ENCODE measurements at regions not wholly inside any gene's neighbourhood (a gene's known extent, or its start where the extent isn't known, plus 50 kb on each side); places are given as distances from the start of the nearest gene placed in this dataset.

DNA sequence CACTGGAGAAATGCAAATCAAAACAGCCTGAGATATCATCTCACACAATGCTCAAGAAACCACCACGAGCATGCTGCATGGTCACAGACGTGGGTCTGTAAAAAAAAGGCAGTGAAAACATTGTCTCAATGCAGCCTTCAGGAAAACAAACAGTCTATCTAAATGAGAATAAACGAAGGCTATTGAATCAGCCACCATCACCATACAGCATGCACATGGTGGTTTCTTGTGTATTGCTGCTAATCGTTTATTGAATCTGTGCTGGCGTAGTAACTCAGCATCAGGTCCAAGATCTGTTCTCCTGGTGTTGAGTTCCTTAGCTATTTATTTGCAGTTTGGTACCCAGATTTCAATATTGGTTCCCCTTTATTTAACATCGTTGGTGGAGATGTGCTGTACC is 1115.0 kb downstream of the CDH18 start:
- no peak for DNase-seq

GRCh38 chr5:18876565-18876964 is 1111.4 kb downstream of the CDH18 start:
- no peak for DNase-seq

DNA sequence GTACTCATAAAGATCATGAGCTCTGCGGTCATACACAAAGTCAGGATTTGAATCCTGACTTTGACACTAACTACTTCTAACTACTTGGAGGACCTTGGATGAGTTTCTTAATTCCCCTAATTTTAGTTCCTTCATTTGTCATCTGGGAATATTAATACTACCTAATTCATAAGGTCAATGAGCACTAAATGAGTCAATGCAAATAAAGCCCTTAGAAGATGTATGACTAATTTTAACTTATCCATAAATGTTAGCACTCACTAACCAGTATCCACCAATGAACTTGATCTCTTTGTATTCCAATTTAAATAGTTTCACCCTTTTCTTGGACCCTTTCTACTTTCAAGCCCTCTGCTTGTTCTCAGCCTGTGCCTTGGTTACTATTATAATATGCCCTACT is 1106.4 kb downstream of the CDH18 start:
- no peak for DNase-seq

DNA sequence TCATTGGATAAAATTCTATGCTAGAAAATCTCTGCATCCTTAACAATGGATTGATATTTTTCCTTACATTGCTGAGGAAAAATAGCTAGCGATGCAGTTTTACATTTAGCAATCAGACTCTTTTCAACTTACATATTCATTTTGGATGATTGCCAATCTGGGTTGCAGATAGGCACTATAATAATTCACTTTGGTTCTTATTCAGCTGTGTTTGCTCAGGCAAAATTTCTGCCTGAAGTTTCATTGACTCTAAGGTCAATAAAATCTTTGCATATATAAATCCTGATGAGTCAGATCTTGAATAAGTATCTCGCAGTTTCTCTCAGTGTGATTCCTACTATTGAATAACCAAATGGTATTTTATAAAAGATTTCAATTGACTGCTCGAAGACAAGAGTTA is 1105.8 kb downstream of the CDH18 start:
- DNase-seq = no peak

DNA sequence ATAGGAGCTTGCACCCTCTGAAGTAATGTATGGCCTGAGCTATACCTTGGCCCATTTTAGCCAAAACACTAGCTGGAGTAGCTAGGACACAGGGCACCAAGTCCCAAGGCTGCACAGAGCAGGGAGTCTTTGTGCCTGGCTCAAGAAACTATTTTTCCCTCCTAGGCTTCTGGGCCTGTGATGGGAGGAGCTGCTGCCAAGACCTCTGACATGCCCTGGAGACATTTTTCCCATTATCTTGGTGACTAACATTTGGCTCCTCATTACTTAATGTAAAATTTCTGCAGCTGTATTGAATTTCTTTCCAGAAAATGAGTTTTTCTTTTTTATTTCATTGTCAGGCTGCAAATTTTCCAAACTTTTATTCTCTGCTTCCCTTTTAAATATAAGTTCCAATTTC is 1099.2 kb downstream of the CDH18 start:
- DNase-seq = no peak

DNA sequence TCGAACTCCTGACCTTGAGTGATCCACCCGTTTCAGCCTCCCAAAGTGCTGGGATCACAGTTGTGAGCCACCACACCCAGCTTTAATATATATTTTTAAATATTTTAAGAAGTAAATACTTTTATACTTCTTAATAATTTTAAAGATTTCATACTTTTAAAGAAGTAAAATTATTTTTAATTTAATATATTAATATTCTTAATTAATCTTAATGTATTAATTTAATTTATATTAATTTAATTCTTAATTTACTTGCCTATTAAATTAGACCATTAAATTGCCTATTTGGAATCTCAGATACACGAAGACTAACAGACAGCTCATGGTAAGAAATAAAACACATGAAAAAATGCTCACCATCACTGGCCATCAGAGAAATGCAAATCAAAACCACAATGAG is 1087.4 kb downstream of the CDH18 start:
- no peak for DNase-seq

DNA sequence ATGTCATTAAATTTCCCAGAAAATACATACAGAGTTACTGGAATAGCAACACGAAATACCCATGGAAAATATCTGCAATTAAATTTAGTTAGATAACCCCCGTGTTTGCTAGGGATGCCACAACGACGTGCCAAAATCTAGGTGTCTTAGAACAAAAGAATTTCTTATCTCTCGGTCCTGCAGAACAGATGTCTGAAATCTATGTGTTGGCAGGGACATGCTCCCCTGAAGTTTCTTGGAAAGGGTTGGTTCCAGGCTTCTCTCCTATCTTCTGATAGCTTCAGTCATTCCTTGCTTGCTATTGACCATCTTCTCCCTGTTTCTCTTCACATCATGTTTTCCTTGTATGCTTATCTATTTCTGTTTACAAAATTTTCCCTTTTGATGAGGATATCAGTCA is 1067.0 kb downstream of the CDH18 start:
- DNase-seq = no peak

GRCh38 chr5:18932081-18932480 is 1055.9 kb downstream of the CDH18 start:
- DNase-seq = no peak

DNA sequence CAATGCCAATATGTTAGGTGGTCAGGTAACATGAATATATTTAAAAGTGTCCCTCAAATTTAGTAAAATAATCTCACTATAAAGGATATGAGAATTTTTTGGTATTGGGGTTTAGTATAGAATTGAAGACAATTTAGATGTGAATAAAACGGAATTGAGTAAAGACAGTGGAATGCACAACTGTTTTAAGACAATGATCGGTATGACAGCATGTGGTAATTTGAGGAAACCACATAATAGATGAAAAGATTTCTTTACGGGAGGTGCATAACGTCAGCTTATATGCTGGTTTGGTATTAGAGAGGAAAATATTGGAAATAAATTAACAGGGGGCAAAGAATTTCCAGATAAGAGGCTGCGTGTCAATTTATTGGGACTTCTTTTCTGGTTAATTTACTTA is 1043.2 kb downstream of the CDH18 start:
- DNase-seq = no peak

DNA sequence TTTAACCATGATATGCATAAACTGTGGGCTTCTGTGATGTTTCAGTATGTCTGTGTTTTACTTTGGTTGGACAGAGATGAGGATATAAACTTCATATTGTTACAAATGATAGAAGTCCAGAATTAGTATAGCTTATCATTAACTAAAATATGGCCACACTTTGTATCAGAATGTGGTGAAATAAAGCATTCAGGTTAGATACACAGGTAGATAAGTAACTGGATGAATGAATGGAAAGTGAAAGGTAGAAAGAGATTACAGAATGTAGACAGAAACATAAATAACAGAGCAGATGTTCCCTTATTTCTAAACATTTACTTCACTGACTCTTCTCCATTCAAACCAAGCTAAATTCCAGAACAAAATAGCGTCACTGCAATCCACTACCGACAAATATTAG is 1033.8 kb downstream of the CDH18 start:
- DNase-seq = no peak

GRCh38 chr5:18959535-18959934 is 1028.5 kb downstream of the CDH18 start:
- DNase-seq = no peak

- no peak for DNase-seq
Measured at GRCh38 chr5:18961234-18961633, 1026.8 kb downstream of the CDH18 start.

GRCh38 chr5:18965893-18966292 is 1022.1 kb downstream of the CDH18 start:
- no peak for DNase-seq

- DNase-seq = no peak
Measured at GRCh38 chr5:18967637-18968036, 1020.4 kb downstream of the CDH18 start.

DNA sequence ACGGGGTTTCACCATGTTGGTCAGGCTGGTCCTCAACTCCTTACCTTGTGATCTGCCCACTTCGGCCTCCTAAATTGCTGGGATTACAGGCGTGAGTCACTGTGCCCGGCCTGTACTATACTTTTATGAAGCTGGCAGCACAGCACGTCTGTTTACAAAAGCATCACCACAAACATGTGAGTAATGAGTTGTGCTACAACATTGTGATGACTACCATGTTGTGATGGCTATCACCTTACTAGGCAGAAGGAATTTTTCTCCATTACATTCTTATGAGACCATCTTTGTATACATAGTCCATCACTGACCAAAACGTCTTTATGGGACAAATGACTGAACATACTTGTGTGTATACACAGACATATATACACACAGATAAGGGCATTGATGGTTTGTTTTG is 1019.0 kb downstream of the CDH18 start:
- no peak for DNase-seq

GRCh38 chr5:18970000-18970399 is 1018.0 kb downstream of the CDH18 start:
- DNase-seq = no peak

DNA sequence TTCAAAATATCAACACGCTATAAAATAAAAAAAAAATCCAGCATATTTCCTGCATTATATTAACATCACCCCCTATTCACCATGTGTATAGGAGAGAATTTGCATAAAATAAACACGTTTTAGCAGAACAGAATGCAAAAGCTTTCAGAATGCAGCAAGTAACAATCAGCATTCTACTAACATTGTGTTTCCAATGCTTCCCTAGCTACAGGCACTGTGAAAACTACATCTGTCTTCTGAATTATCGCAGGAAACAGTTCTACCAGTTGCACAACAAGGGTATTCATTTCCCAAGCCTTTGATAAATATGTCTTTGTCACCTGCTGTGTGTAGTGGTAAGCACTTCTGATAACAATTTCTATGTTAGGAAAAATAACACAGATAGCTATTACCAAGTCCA is 1015.8 kb downstream of the CDH18 start:
- no peak for DNase-seq

DNA sequence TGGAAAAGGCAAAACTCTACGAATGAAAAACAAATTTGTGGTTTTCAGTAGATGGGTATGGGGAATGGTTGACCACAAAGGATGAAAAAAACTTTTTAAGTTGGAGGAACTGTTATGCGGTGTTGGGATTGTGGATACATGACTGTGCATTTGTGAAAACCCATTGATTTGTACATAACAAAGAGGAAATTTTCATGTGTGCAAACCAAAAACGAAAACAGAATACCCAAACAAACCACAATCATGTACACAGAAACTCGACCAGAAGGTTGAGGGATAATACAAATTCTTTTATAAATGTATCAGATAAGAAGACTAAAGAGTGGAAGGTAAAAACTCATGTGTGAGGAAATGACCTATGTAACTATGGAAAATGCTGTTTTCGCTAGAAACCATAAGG is 1012.4 kb downstream of the CDH18 start:
- DNase-seq = no peak

- DNase-seq = no peak
Measured at GRCh38 chr5:18977880-18978279, 1010.1 kb downstream of the CDH18 start.

DNA sequence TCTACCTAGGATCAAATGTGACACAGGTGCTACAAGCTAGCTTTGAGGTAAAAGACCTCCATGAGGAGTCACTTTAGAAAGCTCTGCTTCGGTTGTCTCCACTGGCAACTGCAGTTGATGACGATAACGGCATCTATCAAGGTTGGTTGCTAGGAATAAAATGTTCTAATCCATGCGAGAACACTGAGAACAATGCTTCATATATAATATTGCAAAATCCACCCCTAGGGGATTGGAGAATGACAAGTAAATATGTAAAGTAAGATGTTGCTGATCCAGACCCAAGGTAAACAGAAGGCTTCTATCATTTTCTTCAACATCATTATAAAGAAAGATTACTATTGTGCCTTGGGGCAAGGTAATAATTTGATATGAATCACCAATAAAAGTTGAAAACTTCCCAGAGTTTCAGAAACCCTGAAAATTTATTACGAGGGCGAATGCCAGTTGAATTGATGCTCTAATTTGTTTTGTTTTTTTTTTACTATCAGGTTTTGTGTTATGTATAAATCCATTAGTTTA is 1003.4 kb downstream of the CDH18 start:
- no peak for DNase-seq

DNA sequence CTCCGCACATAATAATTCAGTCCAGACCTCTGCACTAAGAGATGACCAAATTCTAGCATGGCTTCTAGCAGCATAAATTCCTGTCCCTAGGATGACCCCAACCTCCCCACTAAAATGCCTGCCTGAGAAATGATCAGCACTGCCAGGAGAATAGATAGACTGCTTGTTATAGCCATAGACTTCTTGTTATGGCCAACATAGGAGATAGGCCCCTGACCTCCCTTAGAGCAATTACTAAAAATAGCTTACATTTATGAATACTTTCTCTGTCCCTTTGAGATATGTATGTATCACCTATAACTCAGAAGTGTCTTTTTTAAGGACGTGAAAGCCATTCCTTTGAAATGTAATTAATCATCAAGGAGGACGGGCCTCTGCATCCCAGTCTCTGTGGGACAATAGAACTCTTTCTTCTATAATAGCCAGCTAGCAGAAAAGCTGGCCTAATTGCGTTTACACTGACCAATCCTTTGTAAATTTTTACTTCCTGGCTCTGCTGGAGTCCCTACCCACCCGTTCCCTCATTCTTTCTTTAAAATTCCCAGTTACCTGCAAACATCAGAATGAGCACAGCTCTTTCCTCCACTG is 1002.7 kb downstream of the CDH18 start:
- DNase-seq = no peak

- DNase-seq = no peak
Measured at GRCh38 chr5:18987101-18987500, 1000.9 kb downstream of the CDH18 start.

DNA sequence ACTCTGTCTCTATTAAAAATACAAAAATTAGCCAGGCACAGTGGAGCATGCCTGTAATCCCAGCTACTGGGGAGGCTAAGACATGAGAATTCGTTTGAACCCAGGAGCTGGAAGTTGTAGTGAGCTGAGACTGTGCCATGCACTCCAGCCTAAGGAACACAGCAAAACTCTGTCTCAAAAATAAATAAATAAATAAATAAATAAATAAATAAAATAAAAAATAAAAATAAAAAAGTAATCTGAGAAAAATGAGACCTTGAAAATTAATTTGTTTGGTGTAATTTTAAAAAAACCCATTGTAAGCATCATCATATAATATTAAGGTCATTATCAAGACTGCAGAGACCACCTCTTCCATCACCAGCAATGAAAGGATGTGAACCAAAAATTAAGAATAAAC is 997.1 kb downstream of the CDH18 start:
- no peak for DNase-seq

GRCh38 chr5:18992264-18992663 is 995.7 kb downstream of the CDH18 start:
- no peak for DNase-seq

DNA sequence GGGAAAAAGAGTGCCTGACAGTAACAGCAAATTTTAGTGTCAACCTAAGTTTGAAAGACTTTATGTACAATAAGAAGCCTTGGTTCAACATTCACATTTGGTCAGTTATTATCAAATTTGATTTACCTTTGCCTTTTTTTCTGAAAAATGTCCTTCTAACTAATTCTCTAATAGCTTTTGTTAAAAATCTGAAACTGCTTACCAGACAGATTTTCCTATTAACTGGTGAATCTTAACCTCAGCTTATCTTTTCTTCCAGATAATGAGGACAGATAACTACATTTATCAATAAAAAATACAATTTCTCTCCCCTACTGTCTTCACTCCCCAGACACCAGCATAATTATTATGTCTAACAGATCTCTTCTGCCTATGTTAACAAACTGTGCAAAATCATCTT is 988.5 kb downstream of the CDH18 start:
- DNase-seq = no peak

GRCh38 chr5:19001054-19001453 is 986.9 kb downstream of the CDH18 start:
- no peak for DNase-seq

Data from NCI-H187 (cell line).